ENCODE measurements at regions not wholly inside any gene's neighbourhood (a gene's known extent, or its start where the extent isn't known, plus 50 kb on each side); places are given as distances from the start of the nearest gene placed in this dataset.

- no peak for DNase-seq
Measured at GRCh38 chr5:155295111-155295510, 281.6 kb downstream of the KIF4B start.

- DNase-seq: no peak
Measured at GRCh38 chr5:155299386-155300005, 285.9 kb downstream of the KIF4B start.

GRCh38 chr5:155303120-155303519, 289.6 kb downstream of the KIF4B start:
- no peak for DNase-seq

- no peak for DNase-seq
Measured at GRCh38 chr5:155307229-155307628, 293.7 kb downstream of the KIF4B start.

- DNase-seq: no peak
Measured at GRCh38 chr5:155308289-155308688, 294.7 kb downstream of the KIF4B start.

GRCh38 chr5:155309021-155309746, 295.6 kb downstream of the KIF4B start:
- no peak for DNase-seq

GRCh38 chr5:155311721-155312120, 298.2 kb downstream of the KIF4B start:
- no peak for DNase-seq

GRCh38 chr5:155313518-155313917, 300.0 kb downstream of the KIF4B start:
- no peak for DNase-seq

- no peak for DNase-seq
Measured at GRCh38 chr5:155316070-155316714, 302.6 kb downstream of the KIF4B start.

GRCh38 chr5:155332618-155333017, 319.1 kb downstream of the KIF4B start:
- DNase-seq: no peak

GRCh38 chr5:155342956-155343355, 329.4 kb downstream of the KIF4B start:
- DNase-seq: no peak

GRCh38 chr5:155343468-155343867, 329.9 kb downstream of the KIF4B start:
- no peak for DNase-seq

GRCh38 chr5:155353231-155353630, 339.7 kb downstream of the KIF4B start:
- no peak for DNase-seq

- DNase-seq: no peak
Measured at GRCh38 chr5:155366096-155366495, 352.5 kb downstream of the KIF4B start.

- no peak for DNase-seq
Measured at GRCh38 chr5:155367841-155368240, 354.3 kb downstream of the KIF4B start.

- DNase-seq: no peak
Measured at GRCh38 chr5:155368490-155368889, 354.9 kb downstream of the KIF4B start.

- no peak for DNase-seq
Measured at GRCh38 chr5:155380480-155380879, 366.9 kb downstream of the KIF4B start.

GRCh38 chr5:155381654-155382053, 368.1 kb downstream of the KIF4B start:
- no peak for DNase-seq

- DNase-seq: no peak
Measured at GRCh38 chr5:155389498-155389897, 375.9 kb downstream of the KIF4B start.

GRCh38 chr5:155394727-155395126, 381.2 kb downstream of the KIF4B start:
- no peak for DNase-seq

GRCh38 chr5:155402927-155403640, 389.5 kb downstream of the KIF4B start:
- DNase-seq: no peak

- no peak for DNase-seq
Measured at GRCh38 chr5:155406815-155407214, 393.3 kb downstream of the KIF4B start.

GRCh38 chr5:155408465-155408864, 394.9 kb downstream of the KIF4B start:
- no peak for DNase-seq
